ENCODE measurements at regions not wholly inside any gene's neighbourhood (a gene's known extent, or its start where the extent isn't known, plus 50 kb on each side); places are given as distances from the start of the nearest gene placed in this dataset.

DNA sequence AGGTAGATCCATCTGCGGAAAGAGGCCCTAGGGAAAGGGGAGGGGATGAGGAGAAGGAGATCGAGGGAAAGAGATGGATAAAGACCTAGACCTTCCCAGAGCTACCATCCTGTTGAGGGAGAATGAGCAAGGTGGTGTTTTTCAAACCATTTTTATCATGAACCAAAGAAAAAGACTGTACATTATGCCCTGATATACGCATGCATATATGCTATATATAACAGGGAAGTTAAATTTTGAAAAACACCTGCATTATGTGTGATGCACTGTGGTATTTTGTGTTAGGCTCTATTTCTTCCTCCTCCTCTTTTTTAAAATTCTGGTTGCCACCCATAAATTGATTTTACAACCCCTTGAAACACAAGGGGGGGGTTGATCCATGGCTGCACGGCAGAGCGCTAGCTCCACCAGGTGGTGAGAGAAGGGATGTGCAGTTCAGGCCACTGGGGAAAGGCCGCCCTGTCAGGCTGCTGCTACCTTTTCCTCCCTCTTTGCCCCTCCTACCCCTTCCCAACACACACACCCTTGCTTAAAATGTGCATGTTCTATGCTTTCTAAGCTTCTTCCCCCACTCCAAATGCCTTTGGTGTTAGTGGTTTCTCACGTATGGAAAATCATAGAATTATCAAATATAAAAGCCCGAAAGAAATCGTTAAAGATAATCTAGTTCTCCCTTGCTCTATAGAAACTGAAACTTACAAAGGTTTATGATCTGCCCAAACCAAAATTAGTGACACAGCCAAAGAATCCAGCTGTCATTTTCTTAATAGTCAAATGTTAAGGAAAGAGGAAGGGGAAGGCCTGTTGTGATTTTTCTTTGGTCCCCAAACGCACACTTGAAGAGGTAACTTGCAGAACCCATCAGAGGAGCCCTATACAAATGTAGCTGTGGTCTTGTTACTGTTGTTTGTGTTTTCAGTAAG is 262.0 kb upstream of the UMPS start (continued):
- TF ChIP-seq, protein P1, sequence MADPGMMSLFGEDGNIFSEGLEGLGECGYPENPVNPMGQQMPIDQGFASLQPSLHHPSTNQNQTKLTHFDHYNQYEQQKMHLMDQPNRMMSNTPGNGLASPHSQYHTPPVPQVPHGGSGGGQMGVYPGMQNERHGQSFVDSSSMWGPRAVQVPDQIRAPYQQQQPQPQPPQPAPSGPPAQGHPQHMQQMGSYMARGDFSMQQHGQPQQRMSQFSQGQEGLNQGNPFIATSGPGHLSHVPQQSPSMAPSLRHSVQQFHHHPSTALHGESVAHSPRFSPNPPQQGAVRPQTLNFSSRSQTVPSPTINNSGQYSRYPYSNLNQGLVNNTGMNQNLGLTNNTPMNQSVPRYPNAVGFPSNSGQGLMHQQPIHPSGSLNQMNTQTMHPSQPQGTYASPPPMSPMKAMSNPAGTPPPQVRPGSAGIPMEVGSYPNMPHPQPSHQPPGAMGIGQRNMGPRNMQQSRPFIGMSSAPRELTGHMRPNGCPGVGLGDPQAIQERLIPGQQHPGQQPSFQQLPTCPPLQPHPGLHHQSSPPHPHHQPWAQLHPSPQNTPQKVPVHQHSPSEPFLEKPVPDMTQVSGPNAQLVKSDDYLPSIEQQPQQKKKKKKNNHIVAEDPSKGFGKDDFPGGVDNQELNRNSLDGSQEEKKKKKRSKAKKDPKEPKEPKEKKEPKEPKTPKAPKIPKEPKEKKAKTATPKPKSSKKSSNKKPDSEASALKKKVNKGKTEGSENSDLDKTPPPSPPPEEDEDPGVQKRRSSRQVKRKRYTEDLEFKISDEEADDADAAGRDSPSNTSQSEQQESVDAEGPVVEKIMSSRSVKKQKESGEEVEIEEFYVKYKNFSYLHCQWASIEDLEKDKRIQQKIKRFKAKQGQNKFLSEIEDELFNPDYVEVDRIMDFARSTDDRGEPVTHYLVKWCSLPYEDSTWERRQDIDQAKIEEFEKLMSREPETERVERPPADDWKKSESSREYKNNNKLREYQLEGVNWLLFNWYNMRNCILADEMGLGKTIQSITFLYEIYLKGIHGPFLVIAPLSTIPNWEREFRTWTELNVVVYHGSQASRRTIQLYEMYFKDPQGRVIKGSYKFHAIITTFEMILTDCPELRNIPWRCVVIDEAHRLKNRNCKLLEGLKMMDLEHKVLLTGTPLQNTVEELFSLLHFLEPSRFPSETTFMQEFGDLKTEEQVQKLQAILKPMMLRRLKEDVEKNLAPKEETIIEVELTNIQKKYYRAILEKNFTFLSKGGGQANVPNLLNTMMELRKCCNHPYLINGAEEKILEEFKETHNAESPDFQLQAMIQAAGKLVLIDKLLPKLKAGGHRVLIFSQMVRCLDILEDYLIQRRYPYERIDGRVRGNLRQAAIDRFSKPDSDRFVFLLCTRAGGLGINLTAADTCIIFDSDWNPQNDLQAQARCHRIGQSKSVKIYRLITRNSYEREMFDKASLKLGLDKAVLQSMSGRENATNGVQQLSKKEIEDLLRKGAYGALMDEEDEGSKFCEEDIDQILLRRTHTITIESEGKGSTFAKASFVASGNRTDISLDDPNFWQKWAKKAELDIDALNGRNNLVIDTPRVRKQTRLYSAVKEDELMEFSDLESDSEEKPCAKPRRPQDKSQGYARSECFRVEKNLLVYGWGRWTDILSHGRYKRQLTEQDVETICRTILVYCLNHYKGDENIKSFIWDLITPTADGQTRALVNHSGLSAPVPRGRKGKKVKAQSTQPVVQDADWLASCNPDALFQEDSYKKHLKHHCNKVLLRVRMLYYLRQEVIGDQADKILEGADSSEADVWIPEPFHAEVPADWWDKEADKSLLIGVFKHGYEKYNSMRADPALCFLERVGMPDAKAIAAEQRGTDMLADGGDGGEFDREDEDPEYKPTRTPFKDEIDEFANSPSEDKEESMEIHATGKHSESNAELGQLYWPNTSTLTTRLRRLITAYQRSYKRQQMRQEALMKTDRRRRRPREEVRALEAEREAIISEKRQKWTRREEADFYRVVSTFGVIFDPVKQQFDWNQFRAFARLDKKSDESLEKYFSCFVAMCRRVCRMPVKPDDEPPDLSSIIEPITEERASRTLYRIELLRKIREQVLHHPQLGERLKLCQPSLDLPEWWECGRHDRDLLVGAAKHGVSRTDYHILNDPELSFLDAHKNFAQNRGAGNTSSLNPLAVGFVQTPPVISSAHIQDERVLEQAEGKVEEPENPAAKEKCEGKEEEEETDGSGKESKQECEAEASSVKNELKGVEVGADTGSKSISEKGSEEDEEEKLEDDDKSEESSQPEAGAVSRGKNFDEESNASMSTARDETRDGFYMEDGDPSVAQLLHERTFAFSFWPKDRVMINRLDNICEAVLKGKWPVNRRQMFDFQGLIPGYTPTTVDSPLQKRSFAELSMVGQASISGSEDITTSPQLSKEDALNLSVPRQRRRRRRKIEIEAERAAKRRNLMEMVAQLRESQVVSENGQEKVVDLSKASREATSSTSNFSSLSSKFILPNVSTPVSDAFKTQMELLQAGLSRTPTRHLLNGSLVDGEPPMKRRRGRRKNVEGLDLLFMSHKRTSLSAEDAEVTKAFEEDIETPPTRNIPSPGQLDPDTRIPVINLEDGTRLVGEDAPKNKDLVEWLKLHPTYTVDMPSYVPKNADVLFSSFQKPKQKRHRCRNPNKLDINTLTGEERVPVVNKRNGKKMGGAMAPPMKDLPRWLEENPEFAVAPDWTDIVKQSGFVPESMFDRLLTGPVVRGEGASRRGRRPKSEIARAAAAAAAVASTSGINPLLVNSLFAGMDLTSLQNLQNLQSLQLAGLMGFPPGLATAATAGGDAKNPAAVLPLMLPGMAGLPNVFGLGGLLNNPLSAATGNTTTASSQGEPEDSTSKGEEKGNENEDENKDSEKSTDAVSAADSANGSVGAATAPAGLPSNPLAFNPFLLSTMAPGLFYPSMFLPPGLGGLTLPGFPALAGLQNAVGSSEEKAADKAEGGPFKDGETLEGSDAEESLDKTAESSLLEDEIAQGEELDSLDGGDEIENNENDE (IDR thresholded peaks at IDR 0.05; ENCODE audit: insufficient replicate concordance, low read length) = no peak
- TF ChIP-seq CHD2 (IDR thresholded peaks at IDR 0.05; ENCODE audit: low read length) (no peak), TBP (IDR thresholded peaks at IDR 0.05; ENCODE audit: low read depth, low read length) (no peak), SIN3A (conservative IDR thresholded peaks at IDR 0.05 in 1 of 2, IDR thresholded peaks at IDR 0.05 in 1 of 2; ENCODE audit: low read depth in 1 of 2, low read length in 2 of 2) (no peak), TAF7 (optimal IDR thresholded peaks at IDR 0.05; ENCODE audit: borderline replicate concordance, low read depth, low read length) (no peak), ZNF274 (IDR thresholded peaks at IDR 0.05; ENCODE audit: borderline replicate concordance, extremely low read depth, low read length) (no peak), YY1 (IDR thresholded peaks at IDR 0.05; ENCODE audit: low read depth, low read length) (0 out of 2 replicates have a peak, but pooled peaks have one; percentile 29)
- TF ChIP-seq, protein P2, sequence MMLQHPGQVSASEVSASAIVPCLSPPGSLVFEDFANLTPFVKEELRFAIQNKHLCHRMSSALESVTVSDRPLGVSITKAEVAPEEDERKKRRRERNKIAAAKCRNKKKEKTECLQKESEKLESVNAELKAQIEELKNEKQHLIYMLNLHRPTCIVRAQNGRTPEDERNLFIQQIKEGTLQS (IDR thresholded peaks at IDR 0.05; ENCODE audit: insufficient read depth, low read depth, low read length) = no peak
